Uterus (tissue), 3 donors: ENCODE measurements at regions not wholly inside any gene's neighbourhood (a gene's known extent, or its start where the extent isn't known, plus 50 kb on each side); places are given as distances from the start of the nearest gene placed in this dataset.

Source experiments
- DNase-seq, 2 donors: peaks; one replicate each; pipeline ENCODE4 v3.0.0-alpha.2; 2019 to 2020
- H3K27ac ChIP-seq, 2 donors: fragments of 200-600 bp; sonication (generic); 1 replicate in 1 of 2; 2 replicates in 1 of 2; pipeline ENCODE4 v1.5.1; 2016 to 2018
- H3K27me3 ChIP-seq, 2 donors: fragments of 200-600 bp; sonication (generic); one replicate each; pipeline ENCODE4 v1.5.1; 2018 to 2019; ENCODE audit warnings: control low read depth in 1 of 2
- H3K36me3 ChIP-seq, 2 donors: fragments of 200-600 bp; sonication (generic); one replicate each; pipeline ENCODE4 v1.5.1; 2019; ENCODE audit warnings: control low read depth in 1 of 2
- H3K4me1 ChIP-seq, 2 donors: fragments of 200-600 bp; sonication (generic); one replicate each; pipeline ENCODE4 v1.5.1; 2018 to 2019; ENCODE audit warnings: control low read depth in 1 of 2
- H3K4me3 ChIP-seq, 2 donors: fragments of 200-600 bp; sonication (generic); 1 replicate in 1 of 2; 2 replicates in 1 of 2; pipeline ENCODE4 v1.5.1; 2018 to 2019; ENCODE audit warnings: mild to moderate bottlenecking in 1 of 2
- H3K9me3 ChIP-seq, 2 donors: fragments of 200-600 bp; sonication (generic); one replicate each; pipeline ENCODE4 v1.5.1; 2019; ENCODE audit warnings: control low read depth in 1 of 2
- POLR2A ChIP-seq, 2 donors: fragments of 450-650 bp; IDR thresholded peaks; one replicate each; pipeline ENCODE4 v1.6.1; 2016; ENCODE audit warnings: antibody characterized with exemption in 2 of 2, mild to moderate bottlenecking in 1 of 2, moderate library complexity in 1 of 2
- intact Hi-C: fragments of 100-400 bp; cut with DNase I; formaldehyde crosslinking; loops from one replicate; pipeline ENCODE4 v1.15.1; 2023; ENCODE audit warnings: low total_unique reads
- TF ChIP-seq, protein P1 (sequence below), 4 experiments: fragments of 200-600 bp in 2 of 4; fragments of 450-650 bp in 2 of 4; sonication (generic) in 2 of 4; IDR thresholded peaks; one replicate each; pipeline ENCODE4 v1.5.1; 2016 to 2019; ENCODE audit warnings: antibody characterized with exemption in 4 of 4, mild to moderate bottlenecking in 2 of 4, moderate library complexity in 1 of 4
- donor health status: DM: yes; HTN: yes; CAD: no.

DNA sequence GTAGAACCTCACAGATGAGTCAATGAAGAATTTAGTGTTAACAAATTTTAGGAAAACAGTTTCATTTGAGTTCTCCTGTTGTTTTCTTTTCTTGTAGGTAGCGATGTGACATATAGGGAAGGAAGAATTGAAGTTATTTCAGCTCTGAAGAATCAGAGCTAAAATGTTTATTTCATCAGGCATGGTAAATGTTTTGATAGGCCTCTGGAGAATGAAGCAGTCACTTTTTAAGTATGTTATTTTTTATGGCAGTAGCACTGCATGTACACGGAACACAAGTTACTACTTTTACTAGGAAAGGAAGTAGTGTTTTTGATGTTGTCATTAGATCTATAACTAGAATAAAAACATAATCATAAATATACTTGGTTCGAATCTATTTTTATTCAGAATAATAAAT, 1357.3 kb upstream of the CITED2 start:
- Histone ChIP-seq H3K9me3 (no peaks in the 10 kb centered on the region), H3K36me3 (no peaks in the 10 kb centered on the region), H3K4me1 (no peaks in the 10 kb centered on the region), H3K27me3 (no peaks in the 10 kb centered on the region), H3K4me3 (no peak overlapping the region), H3K27ac (peak overlapping the region; percentile 21 to 25)
- TF ChIP-seq POLR2A (IDR thresholded peaks at IDR 0.05) = no peak
- TF ChIP-seq, protein P1, sequence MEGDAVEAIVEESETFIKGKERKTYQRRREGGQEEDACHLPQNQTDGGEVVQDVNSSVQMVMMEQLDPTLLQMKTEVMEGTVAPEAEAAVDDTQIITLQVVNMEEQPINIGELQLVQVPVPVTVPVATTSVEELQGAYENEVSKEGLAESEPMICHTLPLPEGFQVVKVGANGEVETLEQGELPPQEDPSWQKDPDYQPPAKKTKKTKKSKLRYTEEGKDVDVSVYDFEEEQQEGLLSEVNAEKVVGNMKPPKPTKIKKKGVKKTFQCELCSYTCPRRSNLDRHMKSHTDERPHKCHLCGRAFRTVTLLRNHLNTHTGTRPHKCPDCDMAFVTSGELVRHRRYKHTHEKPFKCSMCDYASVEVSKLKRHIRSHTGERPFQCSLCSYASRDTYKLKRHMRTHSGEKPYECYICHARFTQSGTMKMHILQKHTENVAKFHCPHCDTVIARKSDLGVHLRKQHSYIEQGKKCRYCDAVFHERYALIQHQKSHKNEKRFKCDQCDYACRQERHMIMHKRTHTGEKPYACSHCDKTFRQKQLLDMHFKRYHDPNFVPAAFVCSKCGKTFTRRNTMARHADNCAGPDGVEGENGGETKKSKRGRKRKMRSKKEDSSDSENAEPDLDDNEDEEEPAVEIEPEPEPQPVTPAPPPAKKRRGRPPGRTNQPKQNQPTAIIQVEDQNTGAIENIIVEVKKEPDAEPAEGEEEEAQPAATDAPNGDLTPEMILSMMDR (IDR thresholded peaks at IDR 0.05) = no peak
- intact Hi-C loops = no loop called here
- no peak for DNase-seq

DNA sequence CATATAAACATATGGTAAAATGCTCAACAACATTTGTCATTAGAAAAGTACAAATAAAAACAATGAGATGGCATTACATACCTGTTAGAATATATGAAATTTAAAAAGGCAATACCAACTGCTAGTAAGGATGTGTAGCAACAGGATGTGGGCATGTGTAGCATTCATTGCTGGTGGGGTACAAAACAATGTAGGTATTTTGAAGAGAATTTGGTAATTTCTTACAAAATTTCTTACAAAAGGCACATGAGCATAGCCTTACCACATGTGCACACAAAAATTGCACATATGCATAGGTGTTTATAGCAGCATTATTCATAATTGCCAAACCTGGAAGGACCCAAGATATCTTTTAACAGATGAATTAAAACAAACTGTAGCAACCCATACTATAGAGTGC, 1355.1 kb upstream of the CITED2 start:
- Histone ChIP-seq H3K27ac (no peak overlapping the region), H3K4me1 (no peaks in the 10 kb centered on the region), H3K27me3 (no peaks in the 10 kb centered on the region), H3K36me3 (no peaks in the 10 kb centered on the region), H3K9me3 (no peaks in the 10 kb centered on the region), H3K4me3 (no peak overlapping the region)
- TF ChIP-seq POLR2A (IDR thresholded peaks at IDR 0.05) = no peak
- TF ChIP-seq, protein P1 (IDR thresholded peaks at IDR 0.05) = no peak
- intact Hi-C loops = no loop called here
- DNase-seq = no peak

DNA sequence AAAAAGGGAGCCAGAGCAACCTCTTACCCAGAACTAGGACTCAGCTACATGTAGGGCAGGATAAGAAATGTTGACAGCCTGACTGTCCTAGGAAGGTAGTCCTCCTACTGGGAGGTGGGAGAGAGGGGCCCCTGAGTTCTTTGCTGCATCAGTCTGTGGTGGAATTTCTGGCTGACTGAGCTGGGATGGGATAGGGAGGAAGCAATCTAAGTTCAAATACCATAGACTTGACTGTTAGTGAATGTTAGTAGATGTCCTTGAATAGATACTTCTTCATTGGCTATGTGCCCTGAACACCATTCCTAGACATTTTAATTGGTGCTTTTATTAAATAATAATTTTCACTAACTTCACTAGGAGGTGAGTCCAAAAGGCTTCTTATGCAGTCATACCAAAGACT, 1343.6 kb upstream of the CITED2 start:
- no peak for DNase-seq
- Histone ChIP-seq H3K36me3 (no peaks in the 10 kb centered on the region), H3K27me3 (no peaks in the 10 kb centered on the region), H3K9me3 (no peaks in the 10 kb centered on the region), H3K4me1 (no peaks in the 10 kb centered on the region), H3K4me3 (no peak overlapping the region), H3K27ac (no peak overlapping the region)
- TF ChIP-seq, protein P1 (IDR thresholded peaks at IDR 0.05) = no peak
- TF ChIP-seq POLR2A (IDR thresholded peaks at IDR 0.05) = no peak
- intact Hi-C loops = no loop called here

GRCh38 chr6:140713495-140713894, 1339.0 kb upstream of the CITED2 start:
- intact Hi-C loops = no loop called here
- no peaks in the 10 kb centered on the region for H3K27me3 ChIP-seq
- no peak overlapping the region for H3K4me3 ChIP-seq
- H3K27ac ChIP-seq = no peak overlapping the region
- H3K4me1 ChIP-seq = no peaks in the 10 kb centered on the region
- no peaks in the 10 kb centered on the region for H3K36me3 ChIP-seq
- no peak for TF ChIP-seq POLR2A (IDR thresholded peaks at IDR 0.05)
- TF ChIP-seq, protein P1 (IDR thresholded peaks at IDR 0.05) = no peak
- no peak for DNase-seq
- no peaks in the 10 kb centered on the region for H3K9me3 ChIP-seq

GRCh38 chr6:140711019-140711613, 1336.7 kb upstream of the CITED2 start:
- no peaks in the 10 kb centered on the region for H3K9me3 ChIP-seq
- H3K27me3 ChIP-seq = no peaks in the 10 kb centered on the region
- H3K27ac ChIP-seq = no peak overlapping the region
- no peak for TF ChIP-seq POLR2A (IDR thresholded peaks at IDR 0.05)
- TF ChIP-seq, protein P1 (IDR thresholded peaks at IDR 0.05) = no peak
- no peaks in the 10 kb centered on the region for H3K36me3 ChIP-seq
- DNase-seq = no peak
- no peaks in the 10 kb centered on the region for H3K4me1 ChIP-seq
- intact Hi-C loops = no loop called here
- H3K4me3 ChIP-seq = no peak overlapping the region
